Left hindlimb (tissue), 1 donor: ENCODE measurements at regions not wholly inside any gene's neighbourhood (a gene's known extent, or its start where the extent isn't known, plus 50 kb on each side); places are given as distances from the start of the nearest gene placed in this dataset.
"Not testable (repeated sequence)": the region's sequence is repeated elsewhere in the genome, so short reads cannot be mapped to it uniquely, and the experiment has no call there.

ENCODE experiments used
- DNase-seq: peaks from one replicate; pipeline ENCODE4 v3.0.0-alpha.2; 2018

- no peak for DNase-seq
These were observed 78.4 kb downstream of the ADAMTS15 start for GRCh38 chr11:130526846-130527245.

- no peak for DNase-seq
These were observed 79.3 kb downstream of the ADAMTS15 start for GRCh38 chr11:130527636-130528297.

DNA sequence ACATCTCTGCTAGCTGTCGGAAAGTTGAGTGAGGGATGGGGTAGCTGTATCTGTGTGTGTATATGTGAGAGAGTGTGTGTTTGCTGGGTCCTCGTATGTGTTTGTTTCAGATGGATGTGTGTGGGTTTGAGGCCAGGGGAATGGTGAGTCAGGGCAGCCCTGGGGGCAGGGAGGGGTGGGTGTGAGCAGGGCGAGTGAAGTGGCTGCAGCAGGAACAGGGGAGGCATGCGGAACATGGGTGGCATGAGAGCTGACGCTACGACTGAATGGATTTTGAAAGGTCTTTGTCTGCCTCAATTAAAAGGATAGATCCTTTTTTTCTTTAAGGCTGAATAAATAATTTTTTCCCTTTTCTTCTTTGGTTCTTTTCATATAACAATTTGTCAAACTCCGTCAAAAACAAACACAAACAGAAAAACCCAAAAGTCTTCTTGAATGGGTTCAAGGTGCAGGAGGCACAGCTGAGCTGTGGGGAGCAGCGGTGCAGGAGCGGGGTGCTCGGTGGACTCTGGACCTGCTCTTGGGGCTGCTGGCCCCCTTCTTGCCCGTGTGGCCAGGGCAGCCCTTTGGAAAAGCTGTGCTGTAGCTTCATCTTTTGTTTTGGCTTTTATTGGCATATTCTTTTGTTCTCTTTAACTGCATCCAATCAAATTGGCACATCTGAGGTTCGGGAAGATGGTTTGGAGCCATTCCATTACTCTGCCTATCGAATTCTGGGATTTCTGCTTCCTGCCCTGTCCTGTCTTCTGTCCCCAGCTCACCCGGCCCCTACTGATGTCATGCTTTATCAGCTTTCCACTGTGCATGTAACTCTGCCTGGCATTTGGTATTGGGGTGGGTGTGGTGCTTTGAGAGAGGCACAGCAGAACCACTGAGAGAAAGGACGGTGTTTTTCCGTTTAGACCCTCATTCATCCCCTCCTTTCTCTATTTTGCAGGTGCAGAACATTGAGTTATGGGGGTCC, 80.1 kb downstream of the ADAMTS15 start:
- DNase-seq: no peak

- no peak for DNase-seq
These were observed 80.9 kb downstream of the ADAMTS15 start for GRCh38 chr11:130529366-130529765.

GRCh38 chr11:130531061-130531460, 82.6 kb downstream of the ADAMTS15 start:
- no peak for DNase-seq

GRCh38 chr11:130533113-130533798, 84.8 kb downstream of the ADAMTS15 start:
- DNase-seq: no peak

DNA sequence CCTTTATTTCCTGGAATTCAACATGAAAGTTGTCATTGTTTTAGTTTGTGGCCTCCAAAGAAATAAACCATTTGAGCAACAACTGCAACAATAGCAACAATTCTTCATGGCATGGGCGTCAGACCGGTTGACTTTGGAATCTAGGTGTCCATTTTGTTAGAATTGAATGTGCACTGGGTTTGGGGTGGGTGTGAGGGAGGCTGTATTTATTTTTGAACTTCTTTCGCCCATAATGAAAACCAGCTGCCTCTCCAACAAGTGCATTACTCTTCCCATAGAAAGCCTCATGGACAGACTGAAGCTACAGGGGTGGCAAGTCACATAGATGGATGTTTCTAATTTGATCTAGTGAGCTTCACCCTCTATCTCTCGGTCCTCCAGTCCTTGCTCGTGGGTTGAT, 85.4 kb downstream of the ADAMTS15 start:
- no peak for DNase-seq

DNA sequence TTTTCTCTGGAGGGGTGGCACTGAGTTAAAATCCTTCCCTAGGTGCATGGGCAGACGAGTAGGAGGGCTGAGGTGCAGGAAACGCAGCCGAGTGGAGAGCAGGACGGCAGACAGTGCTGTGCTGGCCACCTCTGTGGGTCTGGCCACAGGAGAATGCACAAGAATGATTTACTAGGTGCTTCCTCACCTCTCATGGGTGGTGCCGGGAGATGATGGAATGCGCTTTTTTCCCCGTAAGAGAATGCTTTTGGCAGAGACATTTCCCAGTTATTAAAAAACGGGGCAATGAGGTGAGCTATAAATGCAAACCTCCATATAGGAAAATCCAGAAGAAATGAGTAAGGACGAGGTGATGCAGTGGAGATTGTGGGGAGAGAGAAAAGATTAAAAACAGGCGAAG, 86.1 kb downstream of the ADAMTS15 start:
- DNase-seq: no peak

DNA sequence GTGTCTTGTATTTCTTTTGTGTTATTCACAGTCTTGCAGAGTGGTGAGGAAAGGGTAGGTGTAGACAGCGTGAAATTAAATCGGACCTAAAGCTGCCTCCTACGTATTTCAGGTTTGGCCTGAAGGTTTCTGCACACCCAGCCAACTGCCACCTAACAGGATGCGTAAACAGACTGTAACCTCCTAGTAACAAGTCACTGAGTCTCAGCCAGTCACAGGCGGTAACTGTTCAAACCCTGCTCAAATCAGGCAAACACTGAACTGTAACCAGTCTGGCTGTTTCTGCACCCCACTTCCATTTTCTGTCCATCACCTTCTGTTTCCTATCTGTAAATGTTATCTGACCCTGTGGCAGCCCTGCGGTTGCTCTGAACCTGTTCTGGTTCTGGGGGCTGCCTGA, 87.1 kb downstream of the ADAMTS15 start:
- DNase-seq: no peak

GRCh38 chr11:130536106-130537040, 87.9 kb downstream of the ADAMTS15 start:
- DNase-seq: no peak

GRCh38 chr11:130539680-130540079, 91.2 kb downstream of the ADAMTS15 start:
- not testable (repeated sequence) for DNase-seq

DNA sequence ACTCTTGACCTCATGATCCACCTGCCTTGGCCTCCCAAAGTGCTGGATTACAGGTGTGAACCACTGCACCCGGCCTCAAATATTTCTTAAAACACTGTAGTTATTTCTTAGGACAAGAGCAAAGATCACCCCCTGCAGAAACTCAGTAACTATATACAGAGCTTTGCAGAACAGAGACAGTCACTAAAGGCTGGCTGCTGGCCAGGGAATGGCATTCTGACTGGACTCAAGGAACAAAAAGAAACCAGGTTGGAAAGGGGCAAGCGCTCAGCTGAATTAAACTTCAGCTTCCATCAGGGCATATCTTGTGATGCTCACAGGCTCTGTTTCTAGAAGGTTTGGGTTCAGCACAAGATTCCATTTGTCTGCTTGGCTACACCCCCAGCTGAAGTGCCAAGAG, 95.8 kb downstream of the ADAMTS15 start:
- no peak for DNase-seq

DNA sequence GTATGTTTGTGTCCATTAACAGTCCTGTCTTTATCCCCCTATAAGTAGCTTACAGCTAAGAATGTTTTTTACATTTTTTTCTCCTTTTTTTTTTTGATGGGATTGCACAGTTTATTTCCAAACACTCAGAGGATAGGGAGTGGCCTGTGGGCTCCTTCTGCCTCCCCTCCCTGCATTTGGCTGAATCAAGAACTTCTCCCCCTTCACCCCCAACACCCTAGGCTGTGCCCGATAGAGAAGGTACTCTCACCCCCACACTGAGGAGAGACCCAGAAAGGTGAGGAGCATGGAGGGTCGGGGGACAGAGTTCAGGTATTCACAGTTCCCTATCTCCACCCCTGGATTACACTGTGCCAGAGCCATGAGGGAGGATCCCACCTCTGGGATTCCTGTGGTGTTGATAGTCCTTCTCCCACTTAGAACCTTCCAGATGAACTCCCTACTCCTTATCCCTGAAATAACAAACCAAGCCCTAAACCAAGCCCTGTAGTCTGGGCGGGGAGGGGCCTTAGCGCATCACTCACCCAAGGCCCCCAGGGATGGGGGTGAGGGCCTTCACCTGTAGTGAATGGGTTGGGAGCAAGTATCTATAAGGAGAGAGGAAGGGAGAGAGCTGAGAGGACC, 97.1 kb downstream of the ADAMTS15 start:
- DNase-seq: no peak

GRCh38 chr11:130546438-130546837, 98.0 kb downstream of the ADAMTS15 start:
- no peak for DNase-seq

DNA sequence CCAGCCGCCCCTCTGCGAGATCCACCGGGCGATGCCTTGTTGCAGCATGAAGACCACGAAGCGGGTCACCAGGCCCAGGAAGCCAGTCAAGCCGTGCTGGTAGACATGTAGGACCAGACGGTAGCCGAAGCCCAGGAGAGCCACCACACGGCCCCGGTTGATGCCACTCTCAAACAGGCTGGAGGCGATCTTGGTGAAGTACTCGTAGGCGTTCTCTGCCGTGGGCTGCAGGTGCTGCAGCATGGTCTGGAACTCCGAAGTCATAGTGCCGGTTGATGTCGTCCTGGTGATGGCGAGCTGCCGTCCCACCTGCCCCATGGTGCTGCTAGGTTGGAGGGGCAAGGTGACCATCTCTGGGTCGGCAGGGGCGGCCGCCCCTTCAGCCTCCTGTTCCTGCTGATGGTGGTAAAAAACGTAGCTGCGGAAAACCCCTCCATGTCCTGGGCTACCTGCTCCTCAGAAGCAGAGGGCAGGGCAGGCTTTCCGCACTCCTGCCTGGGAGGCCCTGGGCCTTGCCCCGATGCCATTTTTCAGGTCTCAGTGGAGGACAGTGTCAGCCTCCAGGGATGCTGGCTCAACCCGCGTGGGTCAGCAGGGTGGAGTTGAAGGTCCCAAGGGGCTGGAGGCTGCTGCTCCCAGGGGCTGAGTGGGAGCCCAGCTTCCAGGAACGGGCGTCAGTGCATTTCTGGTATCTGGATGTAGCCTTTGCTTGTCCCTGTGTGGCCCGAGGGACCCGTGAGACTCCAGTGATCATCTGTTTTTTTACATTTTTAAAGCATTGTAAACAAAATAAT, 98.7 kb downstream of the ADAMTS15 start:
- DNase-seq: no peak

GRCh38 chr11:130547761-130548490, 99.5 kb downstream of the ADAMTS15 start:
- DNase-seq: no peak

- no peak for DNase-seq
These were observed 100.0 kb downstream of the ADAMTS15 start for GRCh38 chr11:130548491-130548833.

DNA sequence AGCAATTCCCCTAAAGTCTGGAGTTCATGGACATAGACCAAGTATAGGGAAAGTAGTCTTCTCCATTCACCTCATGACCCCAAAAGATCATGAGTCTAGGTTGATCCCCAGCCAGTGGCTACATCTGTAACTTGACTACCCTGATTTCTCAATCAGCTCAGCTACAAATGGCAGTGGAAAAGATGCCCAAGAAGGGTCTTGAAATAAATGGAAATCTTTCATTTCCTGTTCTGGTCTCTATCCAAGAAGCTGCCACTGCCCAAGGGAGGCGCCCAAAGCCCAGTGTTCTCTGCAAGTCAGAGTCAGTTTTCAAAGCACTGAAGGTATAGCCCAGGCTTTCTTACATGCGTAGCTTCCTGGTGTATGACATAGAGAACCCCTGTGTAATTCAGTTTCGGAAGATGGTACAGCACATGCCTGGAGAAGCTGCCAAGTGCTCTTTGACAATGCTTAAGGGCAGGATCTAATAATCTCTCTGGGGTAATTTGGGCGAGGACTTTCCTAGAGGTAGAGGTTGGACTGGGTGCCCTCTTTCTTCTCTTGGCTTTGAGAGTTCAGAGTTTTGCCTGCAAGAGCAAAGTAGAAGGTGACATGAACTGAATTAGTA, 101.1 kb downstream of the ADAMTS15 start:
- no peak for DNase-seq

DNA sequence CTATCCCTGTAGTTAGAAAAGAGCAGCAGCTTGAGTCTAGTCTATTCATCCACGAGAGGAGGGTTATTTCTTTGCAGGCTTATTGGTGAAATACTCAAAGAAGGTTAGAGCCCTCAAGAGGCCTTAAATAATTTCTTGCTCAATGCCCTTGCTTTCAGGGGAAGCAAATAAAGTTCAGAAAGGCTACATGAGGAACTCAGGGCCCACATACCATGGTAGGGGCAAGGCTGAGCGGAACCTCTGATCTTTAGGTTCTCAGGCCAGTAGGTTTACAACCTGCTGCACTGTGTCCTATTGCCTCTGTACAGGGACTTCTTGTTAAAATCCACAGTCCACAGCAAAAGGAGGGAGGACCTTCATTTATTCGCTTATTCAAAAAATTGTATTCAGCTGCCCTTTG, 101.7 kb downstream of the ADAMTS15 start:
- DNase-seq: no peak

GRCh38 chr11:130550984-130551383, 102.5 kb downstream of the ADAMTS15 start:
- DNase-seq: no peak
